HG03025 (cell line): ENCODE measurements at regions not wholly inside any gene's neighbourhood (a gene's known extent, or its start where the extent isn't known, plus 50 kb on each side); places are given as distances from the start of the nearest gene placed in this dataset.

Experiments used
- ATAC-seq: cut with Tn5 transposase; IDR thresholded peaks from one replicate; pipeline ENCODE4 v1.9.1; 2021; ENCODE audit warnings: mild to moderate bottlenecking, moderate library complexity; ENCODE audit not compliant: unreplicated experiment, low FRiP score

- no peak for ATAC-seq
These were observed 247.1 kb downstream of the CRPPA start for GRCh38 chr7:16174253-16174652.

GRCh38 chr7:16172366-16172765 is 249.0 kb downstream of the CRPPA start:
- ATAC-seq, result no peak

DNA sequence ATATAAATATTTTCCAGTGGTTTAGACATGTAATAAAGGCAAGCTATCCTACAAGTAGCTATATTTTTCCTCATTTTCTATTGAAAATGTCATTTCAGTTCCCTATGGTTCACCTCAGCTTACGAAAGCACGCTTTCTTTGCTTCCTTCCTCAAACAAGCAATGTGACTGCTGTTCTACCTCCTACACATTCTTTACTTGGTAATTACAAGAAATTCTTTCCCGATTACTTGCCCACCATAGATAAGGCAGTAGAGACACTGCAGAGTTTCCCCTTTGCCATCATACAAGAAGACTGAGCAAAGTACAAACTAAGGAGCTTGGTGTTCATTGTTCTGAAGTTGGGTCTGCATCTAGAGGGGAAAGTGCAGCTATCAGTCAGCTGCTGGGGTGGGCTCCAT is 249.4 kb downstream of the CRPPA start:
- no peak for ATAC-seq

- ATAC-seq, result no peak
These were observed 250.7 kb downstream of the CRPPA start for GRCh38 chr7:16170671-16171070.

- ATAC-seq, result no peak
These were observed 251.8 kb downstream of the CRPPA start for GRCh38 chr7:16169537-16169936.

DNA sequence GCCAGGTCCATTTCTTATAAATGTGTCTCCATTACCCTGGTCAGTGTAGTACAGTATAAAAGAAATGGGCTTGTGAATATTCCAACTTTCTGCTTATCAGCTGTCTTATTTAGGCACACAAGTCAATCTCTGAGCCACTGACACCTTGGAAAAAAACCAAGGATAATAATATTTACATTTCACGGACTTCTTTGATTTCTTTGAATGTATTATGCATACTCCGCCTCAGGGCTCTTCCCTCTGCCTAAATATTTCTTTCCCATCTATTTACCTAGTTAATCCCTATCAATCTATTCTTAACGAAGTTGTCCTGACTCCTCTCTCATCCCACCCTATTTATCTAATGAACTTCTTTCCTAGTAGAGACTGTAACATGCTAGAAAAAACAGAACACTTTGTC is 253.8 kb downstream of the CRPPA start:
- ATAC-seq, result no peak

DNA sequence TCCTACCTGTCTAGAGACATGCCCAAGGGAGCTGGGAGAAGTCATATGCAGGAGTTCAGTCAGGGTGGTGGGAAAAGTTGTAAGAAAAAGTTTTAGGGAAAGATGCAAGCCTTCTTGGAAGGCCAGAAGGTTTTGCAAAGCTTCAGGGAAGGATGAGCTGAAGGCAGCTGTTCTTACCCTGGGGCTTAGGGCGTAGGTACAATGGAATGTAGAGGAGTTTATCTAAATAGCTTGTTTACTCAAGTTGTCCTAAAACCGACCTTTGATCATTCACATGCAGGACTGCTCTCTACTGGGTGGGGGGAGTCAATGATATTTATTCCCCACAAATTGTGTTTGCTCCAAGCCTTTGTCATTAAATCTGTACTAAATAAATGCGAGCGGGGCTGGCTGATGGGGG is 277.0 kb downstream of the CRPPA start:
- ATAC-seq, result no peak

GRCh38 chr7:16137944-16138343 is 283.4 kb downstream of the CRPPA start:
- ATAC-seq, result no peak

DNA sequence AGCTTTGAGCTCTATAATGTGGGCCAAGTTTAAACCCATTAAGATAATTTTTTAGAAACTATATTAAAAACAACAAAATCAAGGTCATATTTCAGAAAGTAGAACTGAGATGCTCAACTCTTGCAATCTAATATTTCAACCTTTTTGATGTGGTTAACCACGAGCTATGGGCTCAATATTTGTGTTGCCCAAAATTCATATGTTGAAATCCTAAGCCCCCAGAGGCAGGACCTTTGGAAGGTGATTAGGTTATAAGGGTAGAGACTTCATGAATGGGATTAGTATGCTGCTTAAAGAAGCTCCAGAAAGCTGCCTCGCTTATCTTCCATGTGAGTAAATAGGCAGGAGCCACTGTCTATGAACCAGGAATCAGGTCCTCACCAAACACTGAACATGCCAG is 284.4 kb downstream of the CRPPA start:
- ATAC-seq, result no peak

DNA sequence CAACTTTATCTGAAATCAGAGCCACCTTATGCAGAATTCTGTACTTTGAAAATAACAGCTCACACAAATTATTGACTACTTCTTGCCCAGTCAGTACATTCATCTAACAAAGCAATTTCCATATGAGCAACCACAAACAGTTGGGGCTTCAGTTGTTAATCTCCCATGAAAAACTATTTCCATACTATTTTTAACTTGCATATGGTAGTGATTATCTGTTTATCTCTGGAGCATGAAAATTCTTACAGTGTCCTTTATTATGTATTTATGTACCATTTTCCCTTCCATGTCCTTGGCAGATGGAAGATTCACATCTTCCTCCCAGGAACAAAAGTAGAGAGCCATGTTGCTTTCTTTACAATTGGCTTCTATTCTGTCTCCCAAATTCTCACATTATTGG is 285.7 kb downstream of the CRPPA start:
- ATAC-seq, result no peak

- ATAC-seq, result no peak
These were observed 290.9 kb downstream of the CRPPA start for GRCh38 chr7:16130111-16131110.

DNA sequence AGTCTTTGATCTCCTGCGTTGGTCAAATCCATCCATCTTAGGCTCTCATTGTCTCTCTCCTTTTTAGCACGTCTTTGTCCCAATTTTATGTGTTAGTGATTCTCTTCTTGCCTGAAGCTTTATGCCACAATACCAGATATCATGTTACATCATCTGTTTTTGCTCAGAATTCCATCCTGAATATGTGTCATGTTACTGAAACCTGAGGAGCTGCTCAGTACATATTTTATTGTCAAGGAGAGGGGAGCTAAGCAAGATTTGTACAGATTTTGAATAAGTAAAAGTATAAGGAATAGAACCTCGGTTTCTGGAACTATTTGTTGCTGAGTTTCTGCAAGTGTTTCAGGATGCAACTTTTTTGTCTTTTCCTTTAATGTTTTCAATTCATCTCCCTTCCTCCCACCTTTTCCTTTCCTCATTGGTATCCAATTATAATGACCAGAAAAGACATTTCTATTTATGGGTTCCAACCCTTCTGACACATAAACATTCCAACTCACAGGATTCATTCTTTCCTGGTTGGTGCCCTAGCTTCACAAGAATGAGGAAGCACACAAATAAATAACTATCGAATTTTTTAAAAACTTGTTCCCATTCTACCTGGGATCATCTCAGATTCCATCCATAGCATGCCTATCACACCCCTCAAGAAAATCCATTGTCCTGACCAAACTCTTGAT is 291.8 kb downstream of the CRPPA start:
- ATAC-seq, result no peak

DNA sequence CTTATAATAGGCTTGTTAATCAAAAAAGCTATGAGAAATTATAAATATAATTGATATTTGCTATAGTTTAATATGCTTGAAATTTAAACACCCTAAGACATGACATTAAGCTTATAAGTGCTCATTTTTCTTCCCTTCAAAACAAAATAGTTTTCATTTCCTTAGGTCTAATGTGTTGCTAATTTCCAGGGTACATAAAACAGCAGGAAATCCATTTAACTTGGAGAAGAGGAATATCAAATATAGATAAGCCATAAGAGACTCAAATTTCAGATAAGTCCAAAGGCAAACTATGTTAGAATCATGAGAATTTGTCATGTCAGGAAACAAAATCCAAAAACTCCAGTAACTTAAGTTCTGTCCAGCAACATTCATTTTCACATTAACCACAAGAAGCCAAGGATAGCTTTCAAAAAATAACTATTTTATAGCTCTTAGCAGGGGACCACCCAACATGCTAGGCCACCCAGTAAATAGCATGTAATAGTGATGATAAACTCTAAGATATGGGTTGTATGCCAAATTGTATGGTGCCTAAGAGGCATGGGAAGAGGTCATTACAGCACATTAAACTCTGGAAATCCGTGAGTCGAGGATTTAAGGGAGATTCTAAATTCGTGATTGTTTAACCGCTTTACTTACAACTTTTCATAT is 298.1 kb downstream of the CRPPA start:
- no peak for ATAC-seq

GRCh38 chr7:16121876-16122390 is 299.4 kb downstream of the CRPPA start:
- no peak for ATAC-seq

- no peak for ATAC-seq
These were observed 306.0 kb downstream of the CRPPA start for GRCh38 chr7:16115374-16115773.

DNA sequence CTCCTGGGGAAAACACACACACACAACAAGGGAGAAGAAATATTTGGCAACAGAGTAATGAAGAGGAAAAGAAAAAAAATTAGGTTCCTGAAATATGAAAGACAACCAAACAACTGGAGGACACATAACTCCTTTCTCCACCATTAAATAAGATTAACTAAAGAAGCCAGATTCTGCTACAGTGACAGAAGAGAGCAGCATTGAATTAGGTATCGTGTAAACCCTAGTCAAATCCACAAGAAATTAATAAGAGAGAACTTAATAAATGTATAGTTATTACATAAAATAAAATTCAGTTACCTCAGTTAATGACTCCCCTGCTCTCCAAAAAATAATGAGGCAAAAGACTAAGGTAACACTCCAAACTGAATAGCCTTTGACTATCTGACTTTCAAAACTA is 306.7 kb downstream of the CRPPA start:
- ATAC-seq, result no peak

GRCh38 chr7:16114071-16114470 is 307.3 kb downstream of the CRPPA start:
- ATAC-seq, result no peak

- ATAC-seq, result no peak
These were observed 308.3 kb downstream of the CRPPA start for GRCh38 chr7:16113058-16113457.

DNA sequence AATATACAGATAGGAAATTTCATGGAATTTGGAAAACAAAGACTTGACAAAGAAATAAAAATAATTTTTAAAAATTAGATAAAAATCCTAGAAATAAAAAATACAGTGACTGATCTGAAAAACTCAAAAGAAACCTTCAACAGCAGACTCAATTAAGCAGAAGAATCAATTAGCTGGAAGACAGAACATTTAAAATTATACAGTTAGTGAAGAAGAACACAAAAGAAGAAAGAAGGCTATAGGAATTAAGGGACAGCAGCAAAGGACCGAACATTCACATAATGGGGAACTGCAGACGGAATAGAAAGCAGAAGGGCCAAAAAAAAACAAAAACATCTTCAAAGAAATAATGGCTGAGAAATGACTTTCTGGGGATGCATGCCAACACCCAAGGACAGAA is 314.5 kb downstream of the CRPPA start:
- ATAC-seq, result no peak

DNA sequence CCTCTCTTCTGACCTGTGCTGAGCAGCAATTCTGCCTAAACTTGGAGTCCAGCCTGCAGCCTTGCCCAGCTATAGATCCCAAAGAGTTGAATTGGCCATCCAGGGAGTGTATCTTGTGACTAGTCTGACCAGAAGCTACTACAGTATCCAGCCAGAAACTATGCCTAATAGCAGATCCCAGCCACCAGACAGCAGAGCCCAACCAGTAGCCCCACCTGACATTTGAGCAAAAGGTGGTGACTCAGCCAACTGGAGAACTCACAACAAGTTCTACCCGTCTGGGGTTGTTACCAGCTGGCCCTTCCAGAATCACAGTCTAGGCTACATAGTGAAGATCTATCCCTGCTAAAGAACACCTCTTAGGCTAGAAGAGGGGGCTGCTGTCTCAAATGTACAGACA is 315.0 kb downstream of the CRPPA start:
- ATAC-seq, result no peak

- no peak for ATAC-seq
These were observed 322.0 kb downstream of the CRPPA start for GRCh38 chr7:16099302-16099849.
